Left lung (tissue), 4 donors: ENCODE measurements at regions not wholly inside any gene's neighbourhood (a gene's known extent, or its start where the extent isn't known, plus 50 kb on each side); places are given as distances from the start of the nearest gene placed in this dataset.
"Not testable (repeated sequence)": the region's sequence is repeated elsewhere in the genome, so short reads cannot be mapped to it uniquely, and the experiment has no call there.

Source experiments
- ATAC-seq: fragments of 200-7000 bp; cut with Tn5 transposase; one replicate; pipeline ENCODE4 v1.9.1; 2020; ENCODE audit warnings: moderate library complexity
- DNase-seq, 4 donors: peaks; one replicate each; pipeline ENCODE4 v3.0.0-alpha.2; 2013 to 2020
- H3K27ac ChIP-seq, 2 donors: fragments of 200-600 bp; sonication (generic) in 1 of 2; one replicate each; pipeline versions ENCODE4 v1.5.0 to v1.8.0; 2020 to 2021
- H3K27me3 ChIP-seq, 2 donors: fragments of 200-600 bp; sonication (generic) in 1 of 2; one replicate each; pipeline versions ENCODE4 v1.5.0 to v1.8.0; 2020 to 2021
- H3K36me3 ChIP-seq, 2 donors: fragments of 200-600 bp; sonication (generic) in 1 of 2; one replicate each; pipeline versions ENCODE4 v1.5.0 to v1.8.0; 2020 to 2021
- H3K4me1 ChIP-seq, 2 donors: fragments of 200-600 bp; one replicate each; pipeline ENCODE4 v1.8.0; 2021
- H3K4me3 ChIP-seq, 2 donors: fragments of 200-600 bp; sonication (generic) in 1 of 2; one replicate each; pipeline versions ENCODE4 v1.5.0 to v1.8.0; 2020 to 2021; ENCODE audit warnings: mild to moderate bottlenecking in 1 of 2
- H3K9me3 ChIP-seq, 2 donors: fragments of 200-600 bp; sonication (generic) in 1 of 2; one replicate each; pipeline versions ENCODE4 v1.5.0 to v1.8.0; 2020 to 2021
- CTCF ChIP-seq, 2 donors: fragments of 200-600 bp; sonication (generic) in 1 of 2; IDR thresholded peaks; one replicate each; pipeline versions ENCODE4 v1.5.0 to v1.8.0; 2021; ENCODE audit warnings: antibody characterized with exemption in 2 of 2
- intact Hi-C, 2 donors: fragments of 100-400 bp; cut with DNase I; formaldehyde crosslinking; loops; one replicate each; pipeline versions ENCODE4 v1.11.2 to v1.14.2; 2022
- donor health status: DM: no; HTN: yes; CAD: no.
- donor health status: DM: no; HTN: no; CAD: no.

- Histone ChIP-seq H3K27ac (no peak overlapping the region), H3K27me3 (no peaks in the 10 kb centered on the region), H3K9me3 (peaks cover 0 to 36% of the 10 kb centered on the region in 2 donors), H3K4me1 (no peaks in the 10 kb centered on the region), H3K36me3 (no peaks in the 10 kb centered on the region), H3K4me3 (no peak overlapping the region)
- TF ChIP-seq CTCF (IDR thresholded peaks at IDR 0.05): no peak
- no peak for DNase-seq
- intact Hi-C loops: no loop called here
- ATAC-seq: no peak
Measured at GRCh38 chr2:153589586-153589985, 111.0 kb upstream of the RPRM start.

- peaks cover 0 to 25% of the 10 kb centered on the region in 2 donors for H3K9me3 ChIP-seq
- H3K27ac ChIP-seq, H3K4me1 ChIP-seq, ATAC-seq, intact Hi-C loops, H3K36me3 ChIP-seq, H3K4me3 ChIP-seq, H3K27me3 ChIP-seq: not testable (repeated sequence)
- peak in 1 of 4 donors; percentile 10 for DNase-seq
Measured at GRCh38 chr2:153593086-153593485, 114.5 kb upstream of the RPRM start.

- H3K9me3 ChIP-seq: peaks cover 0 to 6% of the 10 kb centered on the region in 2 donors
- no peaks in the 10 kb centered on the region for H3K4me1 ChIP-seq
- DNase-seq (no peak), ATAC-seq (no peak)
- H3K27me3 ChIP-seq: no peaks in the 10 kb centered on the region
- intact Hi-C loops: no loop called here
- no peak overlapping the region for H3K27ac ChIP-seq
- no peak overlapping the region for H3K4me3 ChIP-seq
- TF ChIP-seq CTCF (IDR thresholded peaks at IDR 0.05): no peak
- H3K36me3 ChIP-seq: no peaks in the 10 kb centered on the region
Measured at GRCh38 chr2:153595939-153596338, 117.4 kb upstream of the RPRM start.

- no peak overlapping the region for H3K27ac ChIP-seq
- intact Hi-C loops: no loop called here
- DNase-seq (no peak), ATAC-seq (no peak)
- H3K4me3 ChIP-seq: no peak overlapping the region
- no peak for TF ChIP-seq CTCF (IDR thresholded peaks at IDR 0.05)
- H3K27me3 ChIP-seq: no peaks in the 10 kb centered on the region
- no peaks in the 10 kb centered on the region for H3K36me3 ChIP-seq
- H3K4me1 ChIP-seq: no peaks in the 10 kb centered on the region
- no peaks in the 10 kb centered on the region for H3K9me3 ChIP-seq
Measured at GRCh38 chr2:153601812-153602211, 123.2 kb upstream of the RPRM start.

- Histone ChIP-seq H3K27ac (no peak overlapping the region), H3K36me3 (no peaks in the 10 kb centered on the region), H3K9me3 (no peaks in the 10 kb centered on the region), H3K4me3 (no peak overlapping the region), H3K27me3 (no peaks in the 10 kb centered on the region), H3K4me1 (no peaks in the 10 kb centered on the region)
- intact Hi-C loops: no loop called here
- no peak for DNase-seq
- TF ChIP-seq CTCF (IDR thresholded peaks at IDR 0.05): no peak
- ATAC-seq: no peak
Measured at GRCh38 chr2:153604133-153604532, 125.6 kb upstream of the RPRM start.

- no peak overlapping the region for H3K27ac ChIP-seq
Measured at GRCh38 chr2:153606623-153607022, 128.1 kb upstream of the RPRM start.

More at GRCh38 chr2:153606623-153607022, 128.1 kb upstream of the RPRM start:
- Histone ChIP-seq H3K4me1 (no peaks in the 10 kb centered on the region), H3K27me3 (no peaks in the 10 kb centered on the region), H3K9me3 (no peaks in the 10 kb centered on the region), H3K4me3 (no peak overlapping the region), H3K36me3 (no peaks in the 10 kb centered on the region)
- no peak for TF ChIP-seq CTCF (IDR thresholded peaks at IDR 0.05)
- intact Hi-C loops: no loop called here
- DNase-seq (no peak), ATAC-seq (no peak)
